D721Med (cell line): ENCODE measurements at regions not wholly inside any gene's neighbourhood (a gene's known extent, or its start where the extent isn't known, plus 50 kb on each side); places are given as distances from the start of the nearest gene placed in this dataset.

Experiments used
- DNase-seq: peaks from one replicate; pipeline ENCODE4 v3.0.0; 2011; ENCODE audit warnings: low spot score; ENCODE audit not compliant: insufficient read length
- FAIRE-seq: peaks from 2 replicates; lab custom pipeline; 2011; peaks lifted over from hg19 to GRCh38; lab: Jason Lieb, UNC
- CTCF ChIP-seq: IDR thresholded peaks from 2 replicates; pipeline ENCODE4 v1.5.1; 2012; ENCODE audit warnings: mild to moderate bottlenecking, control low read depth; ENCODE audit not compliant: insufficient read depth; ENCODE audit errors: missing control alignments

DNA sequence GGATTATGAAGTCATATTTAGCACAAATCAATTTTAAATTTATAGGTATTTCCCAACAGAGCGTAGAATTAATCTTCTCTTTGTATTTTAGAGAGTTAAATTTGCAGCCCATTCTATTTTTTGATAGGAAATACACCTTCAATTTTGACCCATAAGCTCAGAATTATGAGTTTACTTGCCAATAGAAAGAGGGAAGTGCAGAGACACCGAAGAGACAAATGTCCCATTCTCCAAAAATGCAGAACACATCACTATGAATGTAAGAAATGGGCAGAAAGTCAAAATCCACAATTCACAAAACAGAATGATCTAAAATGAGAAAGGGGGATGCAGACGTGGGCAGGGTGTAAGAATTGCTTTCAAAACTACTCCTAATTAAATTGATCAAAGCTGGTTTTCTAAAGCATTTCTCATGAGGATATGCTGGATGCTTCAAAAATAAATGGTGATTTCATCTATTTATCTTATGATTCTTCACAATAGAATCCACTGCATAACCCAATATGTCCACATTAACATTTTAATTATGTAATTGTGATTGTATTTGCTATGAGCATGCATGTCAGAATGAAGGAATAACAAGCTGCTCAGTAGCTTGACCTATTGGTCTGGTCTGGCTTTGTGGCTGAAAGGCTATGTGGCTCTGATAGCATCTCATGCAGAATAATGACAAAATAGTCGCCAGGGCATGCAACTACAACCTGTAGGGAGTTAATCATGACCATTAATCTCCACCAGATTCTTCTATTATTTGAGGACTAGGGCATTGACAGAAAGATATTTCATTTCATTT is 550.1 kb upstream of the CDH18 start:
- DNase-seq (no peak), FAIRE-seq (no peak)
- no peak for TF ChIP-seq CTCF

- no peak for TF ChIP-seq CTCF
- no peak for FAIRE-seq
- no peak for DNase-seq
Measured at GRCh38 chr5:20536813-20537212, 548.8 kb upstream of the CDH18 start.

DNA sequence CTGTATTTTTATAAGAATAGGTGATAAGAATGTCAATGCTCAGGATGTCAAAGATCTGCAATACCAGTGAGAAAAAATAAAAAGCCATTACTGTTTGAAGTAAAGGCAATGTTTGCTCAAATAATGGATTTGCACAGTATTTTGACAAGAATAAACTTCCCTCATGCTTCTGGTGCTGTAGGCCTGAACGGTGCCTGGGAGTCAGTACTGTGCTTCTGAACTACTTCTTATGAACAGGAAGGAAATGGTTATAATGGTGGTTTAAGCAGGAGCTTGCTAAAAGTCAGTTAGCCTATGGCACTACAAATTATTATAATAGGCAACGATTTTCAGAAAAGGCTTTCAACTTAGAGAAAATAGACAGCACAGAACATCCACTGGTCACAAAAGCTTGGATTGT is 548.3 kb upstream of the CDH18 start:
- TF ChIP-seq CTCF = no peak
- FAIRE-seq (no peak), DNase-seq (no peak)

GRCh38 chr5:20528471-20528870 is 540.5 kb upstream of the CDH18 start:
- FAIRE-seq = no peak
- TF ChIP-seq CTCF = no peak
- DNase-seq = no peak

DNA sequence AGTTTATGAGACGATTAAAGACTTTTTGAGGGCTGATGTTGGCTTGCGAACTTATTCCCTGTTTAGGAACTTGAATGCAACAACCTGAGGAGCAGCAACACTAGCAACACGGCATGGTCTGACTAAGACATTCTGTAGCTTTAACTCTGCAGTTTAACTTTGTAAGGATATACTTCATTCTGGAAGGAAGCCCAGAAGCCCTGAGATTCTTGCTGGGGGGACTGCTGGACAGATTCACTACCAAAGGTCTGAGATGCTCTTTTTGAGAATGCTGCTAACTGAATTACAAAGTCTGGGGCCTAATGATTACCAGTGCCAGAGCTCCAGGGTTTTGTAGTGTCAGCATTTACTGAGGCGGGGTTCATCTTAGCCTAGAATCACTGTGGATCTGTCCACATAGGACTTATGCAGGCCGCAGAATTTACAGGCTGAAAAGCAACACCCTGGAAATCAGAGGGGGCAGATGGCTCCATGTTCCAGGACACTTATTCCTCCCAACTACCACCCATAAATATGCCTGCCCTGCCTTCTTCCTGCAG is 537.1 kb upstream of the CDH18 start:
- DNase-seq (no peak), FAIRE-seq (no peak)
- TF ChIP-seq CTCF = no peak

- FAIRE-seq = no peak
- TF ChIP-seq CTCF = no peak
- DNase-seq = no peak
Measured at GRCh38 chr5:20522905-20523482, 535.0 kb upstream of the CDH18 start.

GRCh38 chr5:20515606-20516005 is 527.6 kb upstream of the CDH18 start:
- FAIRE-seq = no peak

More at GRCh38 chr5:20515606-20516005, 527.6 kb upstream of the CDH18 start:
- no peak for DNase-seq
- TF ChIP-seq CTCF = no peak
